ENCODE measurements at regions not wholly inside any gene's neighbourhood (a gene's known extent, or its start where the extent isn't known, plus 50 kb on each side); places are given as distances from the start of the nearest gene placed in this dataset.
"Not testable (repeated sequence)": the region's sequence is repeated elsewhere in the genome, so short reads cannot be mapped to it uniquely, and the experiment has no call there.

DNA sequence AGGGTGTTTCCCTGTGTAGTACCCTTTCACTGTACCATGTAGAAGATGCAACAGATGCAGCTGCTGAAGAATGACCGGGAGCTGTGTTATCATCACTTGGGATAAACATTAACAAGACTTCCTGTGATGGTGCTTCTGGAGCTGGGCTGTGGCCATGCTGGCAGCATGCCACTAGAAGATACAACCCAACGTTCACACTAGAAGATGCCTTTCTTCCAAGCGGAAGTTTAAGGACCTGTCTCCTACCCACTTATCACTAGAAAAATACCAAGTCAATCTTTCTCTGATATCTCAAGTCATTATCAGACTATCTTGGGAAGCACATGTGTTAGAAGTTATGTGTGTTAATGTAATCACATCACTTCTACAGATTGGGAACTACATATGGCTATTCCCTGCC is 953.5 kb downstream of the CNTNAP5 start:
- H3K4me1 ChIP-seq, result peaks cover 0 to 5% (median 0%) of the 10 kb centered on the region in 3 donors
- H3K4me3 ChIP-seq, result no peak overlapping the region
- no peaks in the 10 kb centered on the region for H3K9me3 ChIP-seq
- H3K27ac ChIP-seq, result no peak overlapping the region
- TF ChIP-seq EP300 (IDR thresholded peaks at IDR 0.05) (no peak), POLR2A (IDR thresholded peaks at IDR 0.05) (no peak)
- TF ChIP-seq, protein P1, sequence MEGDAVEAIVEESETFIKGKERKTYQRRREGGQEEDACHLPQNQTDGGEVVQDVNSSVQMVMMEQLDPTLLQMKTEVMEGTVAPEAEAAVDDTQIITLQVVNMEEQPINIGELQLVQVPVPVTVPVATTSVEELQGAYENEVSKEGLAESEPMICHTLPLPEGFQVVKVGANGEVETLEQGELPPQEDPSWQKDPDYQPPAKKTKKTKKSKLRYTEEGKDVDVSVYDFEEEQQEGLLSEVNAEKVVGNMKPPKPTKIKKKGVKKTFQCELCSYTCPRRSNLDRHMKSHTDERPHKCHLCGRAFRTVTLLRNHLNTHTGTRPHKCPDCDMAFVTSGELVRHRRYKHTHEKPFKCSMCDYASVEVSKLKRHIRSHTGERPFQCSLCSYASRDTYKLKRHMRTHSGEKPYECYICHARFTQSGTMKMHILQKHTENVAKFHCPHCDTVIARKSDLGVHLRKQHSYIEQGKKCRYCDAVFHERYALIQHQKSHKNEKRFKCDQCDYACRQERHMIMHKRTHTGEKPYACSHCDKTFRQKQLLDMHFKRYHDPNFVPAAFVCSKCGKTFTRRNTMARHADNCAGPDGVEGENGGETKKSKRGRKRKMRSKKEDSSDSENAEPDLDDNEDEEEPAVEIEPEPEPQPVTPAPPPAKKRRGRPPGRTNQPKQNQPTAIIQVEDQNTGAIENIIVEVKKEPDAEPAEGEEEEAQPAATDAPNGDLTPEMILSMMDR (IDR thresholded peaks at IDR 0.05), result no peak
- no peak for ATAC-seq
- WGBS, 2 donors (ENCODE audit: low coverage in 1 of 2), result 36 to 60% methylated on average over 3 of the region's 3 CpGs
- no peaks in the 10 kb centered on the region for H3K36me3 ChIP-seq
- no peaks in the 10 kb centered on the region for H3K27me3 ChIP-seq

DNA sequence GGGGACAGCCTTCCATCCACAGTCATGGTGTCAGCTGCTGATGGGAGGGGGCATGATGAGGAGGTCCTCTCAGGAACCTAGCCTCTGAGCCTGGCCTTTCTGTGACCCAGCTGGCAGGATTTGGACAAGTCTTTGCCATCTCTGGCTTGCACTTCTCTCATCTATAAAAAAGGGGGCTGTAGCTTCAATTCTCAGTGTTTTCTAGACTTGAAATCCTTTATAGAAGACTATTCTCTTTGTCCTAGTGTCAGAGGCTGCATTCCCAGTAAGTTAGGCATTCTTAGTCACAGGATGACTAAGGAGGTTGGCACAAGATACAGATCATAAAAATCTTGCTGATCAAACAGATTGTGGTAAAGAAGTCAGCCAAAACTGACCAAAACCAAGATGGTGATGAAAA is 958.5 kb downstream of the CNTNAP5 start:
- Histone ChIP-seq H3K27ac (no peak overlapping the region), H3K4me1 (no peaks in the 10 kb centered on the region), H3K4me3 (no peak overlapping the region), H3K9me3 (no peaks in the 10 kb centered on the region), H3K36me3 (no peaks in the 10 kb centered on the region), H3K27me3 (no peaks in the 10 kb centered on the region)
- TF ChIP-seq, protein P1 (IDR thresholded peaks at IDR 0.05), result no peak
- TF ChIP-seq EP300 (IDR thresholded peaks at IDR 0.05) (no peak), POLR2AphosphoS5 (IDR thresholded peaks at IDR 0.05) (no peak), POLR2A (IDR thresholded peaks at IDR 0.05) (no peak)
- ATAC-seq, result no peak

DNA sequence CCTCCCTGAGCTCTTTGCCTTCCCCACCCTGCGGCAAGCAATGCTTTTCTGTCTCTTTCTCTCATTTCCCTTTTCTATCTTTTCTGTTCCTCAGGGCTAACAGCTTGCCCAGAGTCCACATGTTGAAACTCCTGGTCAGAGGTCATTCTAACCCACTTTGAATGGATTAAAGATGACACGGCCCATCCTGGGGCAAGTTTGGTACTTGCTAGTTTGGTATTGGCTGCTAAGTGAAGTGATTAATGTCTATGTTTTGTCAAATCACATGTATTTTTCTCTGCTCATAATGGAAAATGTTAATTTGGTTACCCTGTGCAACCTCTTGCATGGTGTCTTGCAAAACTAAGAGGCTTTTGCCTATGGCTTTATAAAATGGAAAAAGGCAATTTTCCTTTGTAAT is 960.2 kb downstream of the CNTNAP5 start:
- 92% methylated on average over 2 of the region's 2 CpGs; no CpG with 5 or more reads in 1 of the 2 donors for WGBS, 2 donors (ENCODE audit: low coverage in 1 of 2)
- no peak for ATAC-seq
- no peak overlapping the region for H3K27ac ChIP-seq
- H3K36me3 ChIP-seq, result no peaks in the 10 kb centered on the region
- no peaks in the 10 kb centered on the region for H3K27me3 ChIP-seq
- no peaks in the 10 kb centered on the region for H3K4me1 ChIP-seq
- no peaks in the 10 kb centered on the region for H3K9me3 ChIP-seq
- no peak overlapping the region for H3K4me3 ChIP-seq
- TF ChIP-seq POLR2A (IDR thresholded peaks at IDR 0.05) (no peak), EP300 (IDR thresholded peaks at IDR 0.05) (no peak), POLR2AphosphoS5 (IDR thresholded peaks at IDR 0.05) (no peak)
- TF ChIP-seq, protein P1 (IDR thresholded peaks at IDR 0.05), result no peak

DNA sequence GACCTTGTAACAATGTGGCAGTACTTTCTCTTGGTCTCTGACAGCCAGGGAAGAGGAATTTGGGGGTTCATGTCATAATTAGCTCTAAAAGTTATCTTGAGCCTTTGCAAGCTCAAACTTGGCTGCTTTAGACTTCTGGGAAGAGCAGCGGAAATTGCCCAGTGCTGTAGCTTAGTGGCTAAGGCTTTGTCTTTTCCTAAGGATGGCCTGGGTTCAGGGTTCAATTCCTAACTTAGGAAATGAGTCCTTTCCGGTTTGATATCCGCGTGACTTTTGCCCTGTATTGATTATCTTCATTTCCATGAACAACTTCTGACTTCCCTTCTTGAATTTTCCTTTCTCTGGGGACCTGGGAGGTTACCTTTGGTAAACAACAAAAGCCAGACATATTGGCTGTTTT is 961.0 kb downstream of the CNTNAP5 start:
- no peak for ATAC-seq
- H3K36me3 ChIP-seq, result no peaks in the 10 kb centered on the region
- H3K27me3 ChIP-seq, result no peaks in the 10 kb centered on the region
- TF ChIP-seq EP300 (IDR thresholded peaks at IDR 0.05), result no peak
- no peak overlapping the region for H3K4me3 ChIP-seq
- no peaks in the 10 kb centered on the region for H3K4me1 ChIP-seq
- H3K9me3 ChIP-seq, result no peaks in the 10 kb centered on the region
- 46 to 91% methylated on average over 4 of the region's 4 CpGs for WGBS, 2 donors (ENCODE audit: low coverage in 1 of 2)
- H3K27ac ChIP-seq, result no peak overlapping the region

DNA sequence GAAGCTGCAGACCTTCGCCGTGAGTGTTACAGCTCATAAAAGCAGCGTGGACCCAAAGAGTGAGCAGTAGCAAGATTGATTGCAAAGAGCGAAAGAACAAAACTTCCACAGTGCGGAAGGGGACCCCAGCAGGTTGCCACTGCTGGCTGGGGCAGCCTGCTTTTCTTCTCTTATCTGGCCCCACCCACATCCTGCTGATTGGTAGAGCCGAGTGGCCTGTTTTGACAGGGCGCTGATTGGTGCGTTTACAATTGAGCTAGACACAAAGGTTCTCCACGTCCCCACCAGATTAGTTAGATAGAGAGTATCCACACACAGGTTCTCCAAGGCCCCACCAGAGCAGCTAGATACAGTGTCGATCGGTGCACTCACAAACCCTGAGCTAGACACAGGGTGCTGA is 961.8 kb downstream of the CNTNAP5 start:
- H3K4me1 ChIP-seq, H3K27ac ChIP-seq, H3K4me3 ChIP-seq, H3K36me3 ChIP-seq, H3K27me3 ChIP-seq, ATAC-seq, H3K9me3 ChIP-seq: not testable (repeated sequence)
- 90 to 92% methylated on average over 2 of the region's 11 CpGs for WGBS, 2 donors (ENCODE audit: low coverage in 1 of 2)

DNA sequence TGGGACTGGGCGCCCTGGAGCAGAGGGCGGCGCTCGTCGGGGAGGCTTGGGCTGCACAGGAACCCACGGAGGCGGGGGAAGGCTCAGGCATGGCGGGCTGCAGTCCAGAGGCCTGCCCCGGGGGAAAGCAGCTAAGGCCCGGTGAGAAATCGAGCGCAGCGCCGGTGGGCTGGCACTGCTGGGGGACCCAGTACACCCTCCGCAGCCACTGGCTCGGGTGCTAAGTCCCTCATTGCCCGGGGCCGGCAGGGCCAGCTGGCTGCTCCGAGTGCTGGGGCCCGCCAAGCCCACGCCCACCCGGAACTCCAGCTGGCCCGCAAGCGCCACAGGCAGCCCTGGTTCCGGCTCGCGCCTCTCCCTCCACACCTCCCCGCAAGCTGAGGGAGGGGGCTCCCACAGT is 962.3 kb downstream of the CNTNAP5 start:
- no CpG with 5 or more reads among the region's 28 CpGs for WGBS, 2 donors (ENCODE audit: low coverage in 1 of 2)
- H3K4me3 ChIP-seq, ATAC-seq: not testable (repeated sequence)

DNA sequence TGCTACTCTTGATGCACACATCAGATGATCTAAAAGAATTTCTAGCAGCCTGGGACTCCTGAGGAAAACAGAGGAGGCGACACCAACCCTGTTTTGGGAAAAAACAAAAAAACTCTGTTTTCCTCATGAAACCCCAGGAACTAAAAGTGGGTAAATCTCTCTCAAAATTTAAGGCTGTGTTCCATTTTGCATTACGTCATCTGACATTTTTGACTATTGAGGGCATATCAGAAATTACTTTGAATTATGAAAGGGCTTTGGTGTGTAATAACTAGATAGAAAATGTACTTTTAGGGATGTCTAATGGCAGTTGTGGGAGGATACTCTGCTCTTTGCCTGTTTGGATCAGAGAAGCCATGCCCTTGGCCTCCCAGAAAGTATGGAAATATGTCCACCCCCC is 963.0 kb downstream of the CNTNAP5 start:
- TF ChIP-seq, protein P1 (IDR thresholded peaks at IDR 0.05), result no peak
- TF ChIP-seq POLR2A (IDR thresholded peaks at IDR 0.05) (no peak), EP300 (IDR thresholded peaks at IDR 0.05) (no peak), POLR2AphosphoS5 (IDR thresholded peaks at IDR 0.05) (no peak)
- no peaks in the 10 kb centered on the region for H3K4me1 ChIP-seq
- no peak for ATAC-seq
- H3K27me3 ChIP-seq, result no peaks in the 10 kb centered on the region
- WGBS, 2 donors (ENCODE audit: low coverage in 1 of 2), result 100% methylated on average over 1 to 2 of the region's 2 CpGs
- H3K27ac ChIP-seq, result no peak overlapping the region
- no peak overlapping the region for H3K4me3 ChIP-seq
- no peaks in the 10 kb centered on the region for H3K36me3 ChIP-seq
- no peaks in the 10 kb centered on the region for H3K9me3 ChIP-seq

More for the DNA sequence above, 962.3 kb downstream of the CNTNAP5 start:
- H3K27me3 ChIP-seq, H3K4me1 ChIP-seq, H3K9me3 ChIP-seq, H3K27ac ChIP-seq, H3K36me3 ChIP-seq: not testable (repeated sequence)
